HG02840 (cell line): ENCODE measurements at regions not wholly inside any gene's neighbourhood (a gene's known extent, or its start where the extent isn't known, plus 50 kb on each side); places are given as distances from the start of the nearest gene placed in this dataset.
"Not testable (repeated sequence)": the region's sequence is repeated elsewhere in the genome, so short reads cannot be mapped to it uniquely, and the experiment has no call there.

Experiments
- ATAC-seq: cut with Tn5 transposase; IDR thresholded peaks from one replicate; pipeline ENCODE4 v1.9.1; 2021; ENCODE audit warnings: mild to moderate bottlenecking, moderate library complexity, moderate number of reproducible peaks; ENCODE audit not compliant: unreplicated experiment, low FRiP score

GRCh38 chrX:40788698-40789097, 53.4 kb upstream of the MED14 start:
- not testable (repeated sequence) for ATAC-seq

- ATAC-seq: no peak
These were observed 57.1 kb upstream of the MED14 start for GRCh38 chrX:40792433-40792832.

GRCh38 chrX:40794829-40795130, 59.4 kb upstream of the MED14 start:
- ATAC-seq: not testable (repeated sequence)

- not testable (repeated sequence) for ATAC-seq
These were observed 64.4 kb upstream of the MED14 start for GRCh38 chrX:40799745-40800144.

- ATAC-seq: no peak
These were observed 70.1 kb upstream of the MED14 start for GRCh38 chrX:40805404-40805803.

GRCh38 chrX:40806513-40807220, 71.3 kb upstream of the MED14 start:
- no peak for ATAC-seq

GRCh38 chrX:40807384-40807783, 72.0 kb upstream of the MED14 start:
- ATAC-seq: no peak

- no peak for ATAC-seq
These were observed 72.9 kb upstream of the MED14 start for GRCh38 chrX:40808203-40808602.

- no peak for ATAC-seq
These were observed 73.9 kb upstream of the MED14 start for GRCh38 chrX:40809210-40809609.

GRCh38 chrX:40815045-40815444, 79.7 kb upstream of the MED14 start:
- ATAC-seq: not testable (repeated sequence)

- no peak for ATAC-seq
These were observed 81.6 kb upstream of the MED14 start for GRCh38 chrX:40816906-40817305.

- no peak for ATAC-seq
These were observed 82.9 kb upstream of the MED14 start for GRCh38 chrX:40818236-40818635.

GRCh38 chrX:40821780-40822179, 86.4 kb upstream of the MED14 start:
- no peak for ATAC-seq

GRCh38 chrX:40827331-40827730, 92.0 kb upstream of the MED14 start:
- no peak for ATAC-seq

GRCh38 chrX:40831750-40832149, 96.4 kb upstream of the MED14 start:
- ATAC-seq: no peak

GRCh38 chrX:40832723-40833122, 97.4 kb upstream of the MED14 start:
- ATAC-seq: no peak

- no peak for ATAC-seq
These were observed 98.9 kb upstream of the MED14 start for GRCh38 chrX:40834225-40834624.

- ATAC-seq: no peak
These were observed 100.2 kb upstream of the MED14 start for GRCh38 chrX:40835526-40835925.

GRCh38 chrX:40843643-40844042, 108.3 kb upstream of the MED14 start:
- no peak for ATAC-seq

- ATAC-seq: no peak
These were observed 109.1 kb upstream of the MED14 start for GRCh38 chrX:40844471-40844870.

- ATAC-seq: no peak
These were observed 110.1 kb upstream of the MED14 start for GRCh38 chrX:40845331-40845911.
